ENCODE measurements at regions not wholly inside any gene's neighbourhood (a gene's known extent, or its start where the extent isn't known, plus 50 kb on each side); places are given as distances from the start of the nearest gene placed in this dataset.

GRCh38 chr2:219765231-219765911 lies 137.9 kb downstream of the SLC4A3 start:
- CTCF ChIA-PET, result no interaction called here
- POLR2A ChIA-PET, result no interaction called here

- ChIA-PET POLR2A (no interaction called here), CTCF (no interaction called here)
These were observed 139.2 kb downstream of the SLC4A3 start for GRCh38 chr2:219766658-219767057.

DNA sequence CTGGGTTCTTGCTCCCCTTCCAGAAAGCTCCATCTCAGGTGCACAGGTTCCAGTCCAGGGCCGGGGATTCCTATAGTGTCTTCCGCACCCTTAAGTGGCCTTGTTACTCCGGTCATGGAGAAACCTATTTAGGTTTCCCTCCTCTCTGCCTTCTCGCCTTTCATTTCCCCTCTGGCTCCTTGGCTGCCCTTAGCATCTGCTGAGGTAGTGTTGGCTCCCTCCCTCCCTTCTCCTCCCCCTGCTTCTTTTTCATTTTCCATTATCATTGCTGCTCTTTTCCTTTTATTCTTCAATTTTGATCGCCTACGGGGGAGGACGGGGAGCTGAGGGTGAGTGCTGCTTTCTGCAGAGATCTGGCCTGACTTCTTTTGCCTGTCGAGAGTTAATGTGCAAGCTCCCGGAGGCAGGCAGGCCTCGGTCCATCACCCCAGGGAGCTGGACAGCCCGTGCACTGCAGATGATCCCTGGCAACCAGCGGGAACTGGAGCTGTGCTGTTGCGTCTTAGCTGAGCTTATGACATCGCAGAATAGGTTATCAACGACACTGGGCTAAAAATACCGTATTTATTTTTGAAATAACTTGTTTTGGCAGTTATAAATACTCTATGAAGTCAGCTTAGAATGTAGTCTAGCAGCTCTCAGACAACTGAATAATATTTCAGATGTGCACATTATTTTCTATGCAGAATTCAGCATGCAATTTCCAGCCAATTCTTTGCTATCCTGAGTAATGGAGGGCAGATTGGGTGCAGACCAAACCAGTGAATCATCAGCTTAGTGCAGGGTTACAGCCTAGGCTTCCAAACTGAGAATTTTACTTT lies 141.9 kb downstream of the SLC4A3 start:
- CTCF ChIA-PET, result no interaction called here
- POLR2A ChIA-PET, result no interaction called here

- CTCF ChIA-PET, result no interaction called here
- POLR2A ChIA-PET, result no interaction called here
These were observed 144.7 kb downstream of the SLC4A3 start for GRCh38 chr2:219772103-219772635.

- CTCF ChIA-PET, result no interaction called here
- POLR2A ChIA-PET, result no interaction called here
These were observed 145.3 kb downstream of the SLC4A3 start for GRCh38 chr2:219772697-219773096.

DNA sequence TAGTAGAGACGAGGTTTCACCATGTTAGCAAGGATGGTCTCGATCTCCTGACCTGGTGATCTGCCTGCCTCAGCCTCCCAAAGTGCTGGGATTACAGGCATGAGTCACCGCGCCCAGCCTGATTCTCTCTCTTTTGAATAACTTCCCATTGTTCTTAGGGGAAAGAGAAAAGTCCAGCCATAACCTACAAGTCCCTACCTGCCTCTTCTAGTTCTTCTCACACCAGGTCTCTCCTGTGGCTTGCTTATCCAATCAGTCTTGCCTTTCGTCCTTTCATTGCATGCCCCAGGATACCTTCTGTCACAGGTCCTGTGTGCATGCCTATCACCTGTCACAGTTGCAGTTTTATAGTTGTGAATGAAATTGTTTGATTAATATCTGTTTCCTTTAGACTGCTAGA lies 148.1 kb downstream of the SLC4A3 start:
- POLR2A ChIA-PET, result no interaction called here
- CTCF ChIA-PET, result no interaction called here

GRCh38 chr2:219777388-219777787 lies 150.0 kb downstream of the SLC4A3 start:
- CTCF ChIA-PET, result interaction anchor here (0.6 kb wide), 1 partner anchor 141 kb away, joined by 5 read pairs; no protein-coding TSS in a partner anchor
- POLR2A ChIA-PET, result no interaction called here

GRCh38 chr2:219778189-219778588 lies 150.8 kb downstream of the SLC4A3 start:
- ChIA-PET POLR2A (no interaction called here), CTCF (no interaction called here)

DNA sequence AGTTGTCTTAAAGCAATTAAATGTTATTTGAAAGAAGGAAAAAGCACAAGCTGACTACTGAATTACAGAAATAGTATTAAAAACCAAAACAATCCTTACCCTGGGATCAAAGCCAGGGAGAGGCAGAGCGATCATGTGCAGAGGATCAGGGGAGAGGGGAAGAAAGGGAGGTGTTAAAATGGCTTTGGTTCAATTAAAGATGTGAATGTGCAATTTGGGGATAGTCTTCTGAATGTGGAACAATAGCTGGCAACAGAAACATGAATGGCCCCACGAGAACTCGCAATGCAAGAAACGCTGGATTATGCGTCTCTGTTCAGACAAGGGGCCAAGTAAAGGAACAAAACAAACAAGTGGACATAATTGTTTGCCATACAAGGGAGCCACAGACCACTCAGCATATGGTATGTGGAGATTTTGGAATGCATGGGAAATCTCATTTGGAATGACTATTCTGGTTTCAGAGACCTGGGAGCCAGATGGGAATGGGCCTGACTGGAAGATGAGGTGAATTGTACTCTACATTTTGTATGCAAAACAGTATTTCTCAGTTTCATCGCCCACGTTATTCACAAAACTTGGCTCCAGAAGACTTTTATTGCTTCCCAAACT lies 155.4 kb downstream of the SLC4A3 start:
- POLR2A ChIA-PET, result no interaction called here
- CTCF ChIA-PET, result no interaction called here

DNA sequence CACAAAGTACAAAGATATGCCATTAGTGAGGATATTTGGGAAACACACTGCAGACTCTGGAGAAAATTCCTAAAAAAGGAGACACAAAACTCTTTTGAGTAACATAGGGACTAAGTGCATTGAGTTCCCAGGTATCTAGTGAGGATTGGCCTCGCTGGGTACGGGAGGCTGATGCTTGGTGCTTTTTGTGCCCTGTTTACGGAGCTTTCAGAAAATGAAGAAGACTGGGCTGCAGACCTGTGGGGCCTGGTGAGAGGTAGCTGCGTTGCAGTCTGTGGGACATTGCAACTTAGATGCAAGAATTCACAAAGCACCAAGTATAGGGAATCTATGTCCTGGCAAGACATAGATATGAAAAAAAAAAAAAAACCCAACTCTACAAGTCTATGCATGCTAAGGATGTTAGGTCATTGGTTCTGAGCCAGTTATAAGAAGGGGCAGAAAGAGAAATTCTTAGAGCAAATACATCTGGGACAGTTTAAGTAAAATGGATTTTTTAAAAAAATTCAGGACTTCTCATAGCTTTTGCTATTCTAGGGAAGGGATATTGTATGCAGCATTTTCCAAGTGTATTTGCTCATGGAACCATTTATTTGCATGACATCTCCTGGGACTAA lies 156.0 kb downstream of the SLC4A3 start:
- CTCF ChIA-PET, result no interaction called here
- POLR2A ChIA-PET, result no interaction called here

GRCh38 chr2:219784178-219784577 lies 156.7 kb downstream of the SLC4A3 start:
- ChIA-PET CTCF (no interaction called here), POLR2A (no interaction called here)

DNA sequence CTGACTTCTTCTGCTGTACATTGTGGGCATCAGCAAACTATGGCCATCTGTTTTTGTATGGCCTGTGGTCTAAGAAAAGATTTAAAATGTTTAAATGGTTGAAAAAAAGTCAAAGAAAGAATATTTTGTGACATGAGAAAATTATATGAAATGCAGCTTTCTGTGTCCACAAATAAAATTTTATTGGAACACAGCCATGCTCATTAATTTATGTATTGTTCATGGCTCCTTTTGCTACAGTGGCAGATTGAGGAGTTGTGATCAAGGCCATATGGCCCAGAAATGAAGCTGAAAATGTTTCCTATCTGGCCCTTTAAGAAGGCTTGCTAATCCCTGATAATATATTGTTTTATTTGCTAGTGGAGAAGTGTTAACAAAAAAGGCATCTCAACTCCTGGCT lies 162.0 kb downstream of the SLC4A3 start:
- ChIA-PET CTCF (no interaction called here), POLR2A (no interaction called here)

DNA sequence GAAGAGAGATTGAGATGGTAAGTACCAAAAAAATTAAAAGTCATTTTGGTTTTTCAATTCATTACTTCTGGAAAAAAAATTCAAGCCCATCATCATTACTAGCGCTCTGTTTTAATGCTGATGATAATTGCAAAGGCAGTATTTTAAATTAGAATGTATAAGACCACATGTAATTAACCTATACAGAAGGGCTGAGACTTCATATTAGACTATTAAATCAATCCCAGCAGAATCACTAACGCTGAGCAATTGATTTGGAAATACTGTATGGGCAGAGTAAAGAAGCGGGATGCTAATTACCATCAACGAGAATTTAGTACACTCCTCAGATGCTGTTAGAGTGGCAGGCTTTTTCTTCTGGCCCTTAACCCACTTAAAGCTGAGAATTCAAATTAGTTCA lies 165.0 kb downstream of the SLC4A3 start:
- POLR2A ChIA-PET, result no interaction called here
- CTCF ChIA-PET, result no interaction called here

DNA sequence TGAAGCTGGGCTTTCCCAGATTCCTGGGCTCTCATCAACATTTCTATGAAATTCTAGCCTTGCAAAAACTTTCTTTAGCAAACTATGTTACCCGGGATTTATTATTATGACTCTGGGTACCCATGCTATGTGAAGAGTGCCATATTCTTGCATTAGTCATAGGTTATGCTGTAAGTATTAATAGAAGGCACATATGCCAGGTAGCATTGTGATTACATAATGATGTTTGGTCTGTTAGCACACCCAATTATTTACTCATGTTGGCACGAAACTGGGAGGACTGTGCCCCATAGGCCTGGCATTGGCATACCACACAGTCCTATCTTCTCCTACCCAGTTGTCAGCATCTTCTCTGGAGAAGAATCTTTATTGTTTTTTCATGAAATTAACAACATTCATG lies 171.0 kb downstream of the SLC4A3 start:
- ChIA-PET CTCF (no interaction called here), POLR2A (no interaction called here)

GRCh38 chr2:219803294-219803693 lies 175.9 kb downstream of the SLC4A3 start:
- CTCF ChIA-PET, result no interaction called here

DNA sequence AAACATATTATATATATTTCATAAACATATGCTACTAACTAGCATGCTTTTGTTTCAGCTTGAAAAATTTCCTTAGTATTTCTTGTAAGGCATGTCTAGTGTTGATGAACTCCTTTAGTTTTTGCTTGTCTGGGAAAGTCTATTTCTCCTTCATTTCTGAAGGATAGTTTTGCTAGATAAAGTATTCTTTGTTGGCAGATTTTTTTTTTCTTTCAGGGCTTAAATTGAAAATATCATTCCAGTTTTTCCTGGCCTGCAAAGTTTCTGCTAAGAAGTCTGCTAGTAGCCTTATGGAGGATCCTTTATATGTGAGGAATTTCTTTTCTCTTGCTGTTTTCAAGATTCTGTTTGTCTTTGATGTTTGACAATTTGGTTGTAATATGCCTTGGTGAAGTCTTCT lies 183.5 kb downstream of the SLC4A3 start:
- ChIA-PET CTCF (no interaction called here), POLR2A (no interaction called here)

More at GRCh38 chr2:219803294-219803693, 175.9 kb downstream of the SLC4A3 start:
- POLR2A ChIA-PET, result no interaction called here

DNA sequence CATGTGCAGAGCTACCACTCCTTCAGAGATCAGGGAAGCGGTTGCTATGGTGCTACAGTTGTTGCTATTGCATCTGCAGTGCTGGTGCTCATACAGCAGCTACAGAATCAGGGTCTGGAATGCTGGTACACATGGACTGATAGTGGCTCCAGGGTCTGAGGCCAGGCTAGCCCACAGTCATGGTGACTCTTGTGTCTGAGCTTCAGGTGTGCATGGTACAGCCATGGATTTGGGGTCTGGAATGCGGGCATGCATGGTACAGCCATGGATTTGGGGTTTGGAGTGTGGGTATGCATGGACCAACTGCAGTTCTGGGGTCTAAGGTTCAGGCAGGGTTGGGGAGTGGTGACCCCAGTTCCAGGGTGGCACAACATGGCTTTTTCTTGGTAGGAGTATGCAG lies 185.2 kb downstream of the SLC4A3 start:
- CTCF ChIA-PET, result interaction anchor here (0.6 kb wide), 1 partner anchor 255 kb away, joined by 5 read pairs; no protein-coding TSS in a partner anchor
- POLR2A ChIA-PET, result no interaction called here

DNA sequence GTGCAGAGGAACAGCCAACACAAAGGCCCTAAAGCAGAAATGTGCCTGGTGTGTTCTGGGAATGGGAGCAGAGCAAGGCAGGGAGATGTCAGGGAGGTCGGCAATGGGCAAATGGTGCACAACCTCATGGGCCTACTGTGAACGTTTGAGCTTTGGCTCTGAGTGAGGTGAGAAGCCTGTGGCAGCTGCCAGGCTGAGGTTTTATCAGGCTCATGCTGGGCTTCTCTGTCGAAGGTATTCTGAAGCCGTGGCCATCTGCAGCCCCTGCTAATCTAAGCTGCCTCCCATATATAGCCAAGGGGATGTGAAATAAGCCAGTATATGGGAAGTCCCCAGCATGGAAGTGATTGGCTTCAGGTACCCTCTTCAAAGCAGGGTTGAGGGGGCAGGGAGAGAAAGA lies 193.3 kb downstream of the SLC4A3 start:
- POLR2A ChIA-PET, result no interaction called here
- CTCF ChIA-PET, result no interaction called here

DNA sequence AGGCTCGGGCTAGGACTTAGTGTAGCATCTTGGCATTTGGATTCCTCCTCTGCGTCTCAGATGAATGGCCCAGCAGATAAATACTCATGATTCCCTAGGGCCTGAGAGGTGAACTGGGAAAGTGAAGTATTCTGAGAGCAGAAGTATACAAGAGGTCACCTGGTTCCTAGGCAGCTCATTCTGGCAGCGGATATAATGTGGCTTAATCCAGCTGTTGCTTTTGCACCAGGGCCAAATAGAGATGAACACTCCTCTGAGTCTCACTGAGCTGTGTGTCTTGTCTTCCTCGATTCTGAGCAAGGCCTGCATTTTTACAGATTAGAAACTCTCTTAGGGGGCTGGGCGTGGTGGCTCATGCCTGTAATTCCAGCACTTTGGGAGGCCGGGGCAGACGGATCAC lies 196.1 kb downstream of the SLC4A3 start:
- CTCF ChIA-PET, result interaction anchor here (1.4 kb wide), 1 partner anchor 10 kb away, joined by 3 read pairs; no protein-coding TSS in a partner anchor
- POLR2A ChIA-PET, result no interaction called here

DNA sequence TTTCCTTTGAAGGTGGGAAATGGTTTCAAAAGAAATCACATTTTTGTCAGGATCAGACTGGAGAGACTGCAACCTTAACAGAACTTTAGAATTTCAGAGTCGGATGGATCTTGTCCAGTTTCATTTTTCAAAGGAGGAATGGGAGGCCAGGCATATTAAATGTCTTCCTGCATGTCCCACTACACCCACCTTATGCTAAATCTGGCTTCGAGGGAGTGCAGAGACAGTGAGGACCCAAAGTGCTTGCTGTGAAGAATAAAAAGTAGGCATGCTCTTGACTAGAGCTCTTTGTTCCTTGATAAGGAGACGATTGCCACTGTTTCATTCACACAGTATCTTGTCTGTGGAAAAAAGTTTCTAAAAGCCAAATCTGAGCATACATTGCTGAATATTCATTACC lies 197.6 kb downstream of the SLC4A3 start:
- ChIA-PET CTCF (no interaction called here), POLR2A (no interaction called here)

DNA sequence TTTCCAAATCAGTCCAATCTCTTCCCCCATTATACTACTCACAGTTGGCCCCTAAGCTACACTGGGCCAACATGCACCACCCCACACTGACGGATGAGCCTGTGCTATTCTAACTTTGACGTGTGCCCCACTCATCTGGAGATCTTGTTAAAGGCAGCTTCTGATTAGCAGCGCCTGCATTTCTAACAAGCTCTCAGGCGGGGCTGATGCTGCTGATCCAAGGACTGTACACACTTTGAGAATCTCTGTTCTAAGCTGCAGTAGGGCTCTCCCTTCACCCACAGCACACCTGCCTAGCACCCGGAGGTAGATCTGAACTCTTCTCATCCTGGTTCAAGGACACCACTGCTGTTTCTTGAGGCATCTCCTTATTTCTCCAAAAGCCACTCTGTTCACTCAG lies 200.7 kb downstream of the SLC4A3 start:
- POLR2A ChIA-PET, result no interaction called here
- CTCF ChIA-PET, result no interaction called here
